IPS DF 6.9 (cell line): ENCODE measurements at regions not wholly inside any gene's neighbourhood (a gene's known extent, or its start where the extent isn't known, plus 50 kb on each side); places are given as distances from the start of the nearest gene placed in this dataset.

Source experiments
- DNase-seq: peaks from one replicate; pipeline ENCODE4 v3.0.0-alpha.2; 2013; ENCODE audit warnings: low read depth, low spot score
- H3K27ac ChIP-seq: one replicate; pipeline ENCODE4 v1.5.1; 2013; ENCODE audit warnings: low read length, control low read depth
- H3K27me3 ChIP-seq: 2 replicates; pipeline ENCODE4 v1.6.1; 2013; ENCODE audit warnings: mild to moderate bottlenecking, low read length; ENCODE audit not compliant: control insufficient read depth, insufficient read depth
- H3K36me3 ChIP-seq: 2 replicates; pipeline ENCODE4 v1.6.1; 2013; ENCODE audit warnings: low read length; ENCODE audit not compliant: control insufficient read depth, insufficient read depth
- H3K4me1 ChIP-seq: 2 replicates; pipeline ENCODE4 v1.6.1; 2013; ENCODE audit warnings: low read length; ENCODE audit not compliant: control insufficient read depth, insufficient read depth
- H3K4me3 ChIP-seq: 2 replicates; pipeline ENCODE4 v1.5.1; 2013; ENCODE audit warnings: mild to moderate bottlenecking, low read length
- H3K9me3 ChIP-seq: 2 replicates; pipeline ENCODE4 v1.6.1; 2013; ENCODE audit warnings: low read length, inconsistent platforms; ENCODE audit not compliant: control insufficient read depth, insufficient read depth
- WGBS: extraction: QIAGEN DNeasy Blood & Tissue Kit; methylation state at CpG from one replicate; pipeline ENCODE4 v1.1.7; 2013; ENCODE audit warnings: mixed read lengths, missing lambda C conversion rate; ENCODE audit not compliant: insufficient read length, insufficient coverage; 5-methylcytosine and 5-hydroxymethylcytosine counted together

- no peaks in the 10 kb centered on the region; the same call in 1 of the 2 replicates for H3K36me3 ChIP-seq
- H3K9me3 ChIP-seq, result no peaks in the 10 kb centered on the region
- DNase-seq, result no peak
- no peaks in the 10 kb centered on the region for H3K27me3 ChIP-seq
- WGBS, result no CpG with 5 or more reads among the region's 8 CpGs
- no peak overlapping the region for H3K4me3 ChIP-seq
- no peaks in the 10 kb centered on the region for H3K4me1 ChIP-seq
- no peak overlapping the region for H3K27ac ChIP-seq
These were observed 50.2 kb upstream of the CTAGE1 start for GRCh38 chr18:22467760-22468553.

- DNase-seq, result no peak
- no peak overlapping the region for H3K4me3 ChIP-seq
- H3K27me3 ChIP-seq, result no peaks in the 10 kb centered on the region
- H3K36me3 ChIP-seq, result no peaks in the 10 kb centered on the region; the same call in 1 of the 2 replicates
- WGBS, result no CpG with 5 or more reads among the region's 6 CpGs
- H3K4me1 ChIP-seq, result no peaks in the 10 kb centered on the region
- no peaks in the 10 kb centered on the region for H3K9me3 ChIP-seq
- H3K27ac ChIP-seq, result no peak overlapping the region
These were observed 50.8 kb upstream of the CTAGE1 start for GRCh38 chr18:22468554-22468891.

DNA sequence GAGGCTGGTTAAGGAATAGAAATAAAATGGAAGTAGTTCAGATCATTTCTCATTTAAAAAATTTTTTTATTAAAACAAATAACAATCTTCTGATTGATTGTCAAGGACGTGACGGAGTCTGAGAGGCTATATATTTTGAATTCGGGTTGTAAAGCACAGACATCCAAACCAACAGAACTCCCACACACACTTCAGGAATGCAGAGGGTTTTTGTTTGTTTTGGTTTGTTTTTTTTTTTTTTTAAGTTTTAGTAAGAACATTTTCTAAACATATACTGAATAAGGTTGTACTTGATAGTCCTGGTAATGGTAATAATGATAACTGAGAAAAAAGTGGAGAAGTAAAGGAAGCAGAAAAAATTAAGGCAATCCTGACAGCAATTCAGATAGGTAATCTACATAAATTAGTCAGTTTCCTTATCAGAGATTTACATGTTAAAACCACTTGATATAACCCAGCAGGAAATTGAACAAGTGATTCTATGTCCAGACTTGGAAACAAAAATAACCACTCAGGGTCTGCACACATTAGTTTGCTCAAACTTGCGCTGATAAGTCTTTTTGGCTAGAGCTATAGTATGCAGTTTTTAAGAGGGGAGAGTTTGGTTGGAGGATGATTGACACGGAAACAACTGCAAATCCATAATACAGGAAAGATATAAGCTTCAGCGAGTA, 51.5 kb upstream of the CTAGE1 start:
- Histone ChIP-seq H3K9me3 (no peaks in the 10 kb centered on the region), H3K27me3 (no peaks in the 10 kb centered on the region), H3K36me3 (no peaks in the 10 kb centered on the region; the same call in 1 of the 2 replicates), H3K4me3 (no peak overlapping the region), H3K4me1 (no peaks in the 10 kb centered on the region), H3K27ac (no peak overlapping the region)
- no peak for DNase-seq
- WGBS, result no CpG with 5 or more reads among the region's 6 CpGs

- no peak overlapping the region for H3K4me3 ChIP-seq
- no peaks in the 10 kb centered on the region for H3K27me3 ChIP-seq
- H3K4me1 ChIP-seq, result no peaks in the 10 kb centered on the region
- no peaks in the 10 kb centered on the region for H3K9me3 ChIP-seq
- no peak for DNase-seq
- no CpG with 5 or more reads among the region's 4 CpGs for WGBS
- no peak overlapping the region for H3K27ac ChIP-seq
- H3K36me3 ChIP-seq, result no peaks in the 10 kb centered on the region; the same call in 1 of the 2 replicates
These were observed 52.2 kb upstream of the CTAGE1 start for GRCh38 chr18:22469926-22470247.

DNA sequence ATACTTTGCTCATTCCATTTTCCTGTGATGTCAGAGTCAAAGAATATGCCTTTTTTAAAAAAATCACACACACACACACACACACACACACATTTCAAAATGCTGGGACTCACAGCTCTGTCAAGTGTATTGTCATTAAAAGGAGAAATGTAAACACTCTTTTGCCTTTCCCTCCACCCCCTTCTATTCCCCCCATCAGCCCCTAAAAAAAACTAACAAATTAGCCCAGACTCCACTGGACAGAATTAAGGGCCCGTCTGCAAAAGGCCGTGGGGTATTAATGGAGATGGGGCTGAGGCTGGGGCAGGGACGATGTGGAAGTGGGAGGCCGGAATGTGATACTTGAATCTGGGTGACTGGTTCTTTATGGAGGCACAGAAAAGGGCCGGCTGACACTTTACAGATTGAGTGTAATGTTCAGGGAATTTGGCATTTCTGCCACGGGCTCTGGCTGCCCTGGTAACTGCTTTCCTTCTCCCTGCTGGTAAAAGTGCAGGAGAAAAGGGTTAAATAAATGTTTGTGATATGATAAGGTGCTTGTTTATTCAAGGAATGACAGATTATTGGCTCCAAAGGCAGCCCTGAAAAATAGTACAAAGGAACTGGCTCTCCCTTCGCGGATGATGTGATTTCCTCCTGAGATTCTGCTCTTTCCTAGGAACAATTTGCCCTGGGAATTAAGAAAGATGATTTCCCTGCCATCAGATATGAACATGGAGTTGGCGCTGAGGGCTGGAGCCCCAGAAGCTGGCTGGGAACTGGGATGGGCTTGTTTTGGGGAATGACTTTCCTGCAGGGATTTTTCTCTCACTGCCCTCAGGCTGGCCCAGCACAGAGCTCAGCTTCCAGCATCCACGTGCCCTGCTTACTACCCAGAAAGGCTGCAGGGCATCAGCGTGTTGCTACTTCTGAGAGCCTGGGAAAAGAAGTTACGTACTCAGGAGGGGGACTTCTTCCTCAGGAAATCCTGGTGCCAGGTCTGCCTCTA, 52.8 kb upstream of the CTAGE1 start:
- Histone ChIP-seq H3K9me3 (no peaks in the 10 kb centered on the region), H3K27me3 (no peaks in the 10 kb centered on the region), H3K36me3 (no peaks in the 10 kb centered on the region; the same call in 1 of the 2 replicates), H3K27ac (no peak overlapping the region), H3K4me1 (no peaks in the 10 kb centered on the region), H3K4me3 (no peak overlapping the region)
- no peak for DNase-seq
- no CpG with 5 or more reads among the region's 12 CpGs for WGBS

DNA sequence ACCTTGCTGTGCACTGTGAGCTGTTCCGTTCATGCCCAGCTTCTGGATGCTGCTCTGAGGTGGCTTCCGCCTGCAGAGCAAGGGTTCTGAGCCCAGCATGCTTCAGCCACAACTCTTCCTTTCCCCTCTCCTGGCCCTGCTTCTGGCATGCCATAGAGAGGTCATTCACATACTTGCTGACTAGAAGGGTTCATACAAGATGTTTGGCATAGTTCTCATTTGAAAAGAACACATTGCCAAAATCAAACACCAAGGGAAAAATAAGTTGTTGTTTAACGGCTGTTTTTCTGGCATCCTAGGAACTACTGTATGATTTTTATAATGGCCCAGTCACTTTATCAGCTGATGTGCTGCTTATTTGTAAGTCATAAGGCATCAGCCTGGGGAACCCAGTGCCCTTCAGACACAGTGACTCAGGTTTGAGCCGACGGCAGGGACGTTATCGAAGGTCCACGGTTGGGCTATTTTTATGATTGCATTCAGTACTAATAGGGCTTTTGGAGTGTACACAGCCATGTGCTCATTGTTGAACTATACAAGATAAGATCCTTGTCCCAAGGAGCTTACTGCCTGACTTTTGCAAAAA, 53.9 kb upstream of the CTAGE1 start:
- DNase-seq, result no peak
- no peaks in the 10 kb centered on the region for H3K27me3 ChIP-seq
- no peaks in the 10 kb centered on the region for H3K4me1 ChIP-seq
- no CpG with 5 or more reads among the region's 8 CpGs for WGBS
- no peak overlapping the region for H3K4me3 ChIP-seq
- no peak overlapping the region for H3K27ac ChIP-seq
- no peaks in the 10 kb centered on the region; the same call in 1 of the 2 replicates for H3K36me3 ChIP-seq
- H3K9me3 ChIP-seq, result no peaks in the 10 kb centered on the region

GRCh38 chr18:22473366-22473765, 55.7 kb upstream of the CTAGE1 start:
- Histone ChIP-seq H3K4me1 (no peaks in the 10 kb centered on the region), H3K27ac (no peak overlapping the region), H3K36me3 (no peaks in the 10 kb centered on the region), H3K27me3 (no peaks in the 10 kb centered on the region), H3K9me3 (no peaks in the 10 kb centered on the region), H3K4me3 (no peak overlapping the region)
- no peak for DNase-seq
- no CpG with 5 or more reads among the region's 3 CpGs for WGBS

GRCh38 chr18:22475426-22476100, 57.8 kb upstream of the CTAGE1 start:
- Histone ChIP-seq H3K4me3 (no peak overlapping the region), H3K36me3 (no peaks in the 10 kb centered on the region), H3K9me3 (no peaks in the 10 kb centered on the region), H3K27ac (no peak overlapping the region), H3K27me3 (no peaks in the 10 kb centered on the region), H3K4me1 (no peaks in the 10 kb centered on the region)
- WGBS, result no CpG with 5 or more reads among the region's 7 CpGs
- DNase-seq, result no peak

GRCh38 chr18:22477222-22477621, 59.5 kb upstream of the CTAGE1 start:
- Histone ChIP-seq H3K27me3 (no peaks in the 10 kb centered on the region), H3K4me3 (no peak overlapping the region), H3K36me3 (no peaks in the 10 kb centered on the region), H3K9me3 (no peaks in the 10 kb centered on the region), H3K4me1 (no peaks in the 10 kb centered on the region), H3K27ac (no peak overlapping the region)
- no CpG with 5 or more reads among the region's 1 CpG for WGBS
- DNase-seq, result no peak
